GM19099 (cell line): ENCODE measurements at regions not wholly inside any gene's neighbourhood (a gene's known extent, or its start where the extent isn't known, plus 50 kb on each side); places are given as distances from the start of the nearest gene placed in this dataset.

Experiments
- POLR2A ChIP-seq: IDR thresholded peaks from 3 replicates; pipeline ENCODE4 v1.6.1; 2011; ENCODE audit warnings: low read depth; ENCODE audit not compliant: insufficient read length; ENCODE audit errors: extremely low read depth

GRCh38 chr10:90997670-90998069 lies 76.8 kb upstream of the ANKRD1 start:
- no peak for TF ChIP-seq POLR2A

GRCh38 chr10:90998733-90999511 lies 78.0 kb upstream of the ANKRD1 start:
- TF ChIP-seq POLR2A = no peak

DNA sequence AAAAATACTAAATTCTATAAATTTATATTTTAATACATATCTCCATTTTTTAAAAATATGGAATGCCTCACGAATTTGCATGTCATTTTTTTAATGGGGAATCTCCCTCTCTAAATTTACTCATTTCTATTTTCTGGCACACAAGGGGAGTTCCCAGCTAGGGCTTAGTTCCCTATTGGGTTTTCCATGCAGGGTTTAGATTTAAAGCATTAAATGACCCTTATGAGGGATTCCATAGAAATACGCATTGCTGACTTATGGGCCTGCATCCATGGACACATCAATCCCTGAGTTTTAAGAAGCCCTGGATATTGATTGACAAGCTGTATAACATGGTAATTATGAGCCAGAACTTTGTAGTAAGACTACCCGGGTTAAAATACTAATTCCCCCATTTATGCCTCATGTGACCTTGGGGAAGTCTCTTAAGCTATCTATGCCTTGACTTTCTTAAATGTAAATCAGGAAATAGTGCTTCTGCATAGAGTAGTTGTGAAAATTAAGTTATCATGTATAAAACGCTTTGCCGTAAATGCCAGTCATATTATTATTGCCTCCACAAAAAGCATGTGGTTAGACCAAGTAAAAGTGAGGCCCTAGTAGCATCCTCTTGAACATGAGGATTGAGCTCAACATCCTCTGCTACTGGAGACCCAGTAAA lies 78.8 kb upstream of the ANKRD1 start:
- TF ChIP-seq POLR2A = no peak

DNA sequence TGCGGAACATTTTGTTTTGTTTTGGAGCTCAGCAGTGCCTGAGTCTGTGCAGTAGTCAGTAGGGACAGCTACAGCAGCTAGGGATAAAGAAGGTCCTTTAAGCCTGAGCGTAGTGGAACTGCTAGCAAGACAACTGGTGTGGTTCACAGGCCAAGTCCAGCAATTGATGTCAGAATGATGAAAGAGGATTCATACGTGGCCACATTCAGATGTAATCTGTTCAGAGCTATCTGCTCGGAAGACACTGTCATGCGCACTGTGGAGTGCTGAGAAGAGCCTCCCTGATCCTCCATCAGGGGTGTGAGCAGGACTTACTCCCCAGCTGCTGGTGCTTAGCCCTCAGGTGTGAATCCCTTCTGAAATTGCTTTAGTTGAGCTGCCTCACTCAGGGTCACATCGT lies 79.6 kb upstream of the ANKRD1 start:
- TF ChIP-seq POLR2A = no peak

DNA sequence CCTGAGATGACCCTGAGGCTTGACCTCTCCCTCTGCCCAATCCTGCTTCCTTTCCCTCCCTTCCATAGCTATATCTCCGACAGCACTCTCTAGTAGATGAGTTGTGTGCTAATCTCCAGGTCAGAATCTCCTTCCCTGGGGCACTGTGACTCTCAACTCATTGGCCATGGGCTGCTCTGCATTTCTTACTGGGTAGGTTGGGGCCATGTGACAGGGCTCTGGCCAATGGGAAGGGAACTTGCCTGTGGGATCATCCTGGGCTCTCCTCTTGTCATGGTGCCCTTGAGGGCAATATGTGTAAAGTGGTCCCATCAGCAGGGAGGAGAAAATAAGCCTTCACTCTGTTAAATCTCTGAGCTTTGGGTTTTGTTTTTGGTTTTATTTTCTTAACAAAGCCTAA lies 80.1 kb upstream of the ANKRD1 start:
- no peak for TF ChIP-seq POLR2A

DNA sequence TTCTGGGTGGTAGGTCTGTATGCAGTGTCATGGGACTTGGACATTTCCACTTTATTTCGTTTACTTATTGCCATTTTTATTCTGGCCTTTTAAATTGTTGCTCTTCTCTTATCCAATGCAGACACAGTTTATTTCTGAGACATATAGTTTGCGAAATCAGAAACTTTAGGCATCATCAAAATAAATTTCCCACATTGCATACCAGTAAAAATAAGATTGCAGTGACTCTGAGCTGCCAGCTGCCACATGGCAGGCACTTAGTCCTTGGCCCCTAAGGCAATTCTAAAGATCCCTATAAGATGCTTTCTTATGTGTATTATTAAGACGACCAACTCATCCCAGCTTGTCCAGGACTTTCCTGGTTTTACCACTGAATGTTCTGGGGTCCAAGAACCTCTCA lies 81.8 kb upstream of the ANKRD1 start:
- TF ChIP-seq POLR2A = no peak

DNA sequence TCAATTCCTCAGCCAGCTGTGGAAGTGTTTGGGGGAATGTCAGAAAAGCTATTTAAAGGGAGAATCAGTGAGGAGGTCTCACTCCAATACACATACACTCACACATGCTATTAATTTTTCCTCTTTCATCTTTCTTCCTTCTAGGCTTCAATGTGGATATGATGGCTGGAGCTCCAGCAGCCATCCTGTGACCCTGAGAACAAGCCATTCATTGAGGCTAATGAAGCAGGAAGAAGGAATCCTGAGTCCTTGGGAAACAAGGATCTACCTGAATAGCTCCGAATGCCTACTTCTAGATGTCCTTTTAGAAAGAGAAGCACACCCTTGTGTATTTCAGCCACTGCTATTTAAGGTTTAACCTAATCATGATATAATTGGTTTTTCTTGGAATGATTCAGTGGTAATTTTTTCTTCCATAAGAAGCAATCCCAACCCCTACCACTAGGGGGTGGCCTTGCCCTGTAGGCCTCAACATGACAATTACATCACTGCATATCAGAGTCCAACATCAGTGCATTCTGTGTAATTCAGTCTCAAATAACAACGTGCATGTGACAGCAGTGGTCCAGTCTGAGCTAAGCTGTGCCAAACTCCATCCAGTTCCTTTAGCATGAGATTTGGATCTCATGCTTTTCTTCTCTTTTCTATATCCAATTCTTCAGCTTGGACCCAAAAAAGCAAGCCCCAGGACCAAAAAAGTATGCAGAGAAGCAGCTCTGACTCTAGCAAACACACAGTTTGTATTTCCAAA lies 85.3 kb upstream of the ANKRD1 start:
- TF ChIP-seq POLR2A = no peak

- TF ChIP-seq POLR2A = no peak
Observed at GRCh38 chr10:91006752-91007346, 86.0 kb upstream of the ANKRD1 start.

GRCh38 chr10:91007655-91008054 lies 86.8 kb upstream of the ANKRD1 start:
- no peak for TF ChIP-seq POLR2A

- no peak for TF ChIP-seq POLR2A
Observed at GRCh38 chr10:91009121-91009520, 88.2 kb upstream of the ANKRD1 start.

GRCh38 chr10:91010952-91011351 lies 90.1 kb upstream of the ANKRD1 start:
- TF ChIP-seq POLR2A = no peak

GRCh38 chr10:91012502-91012901 lies 91.6 kb upstream of the ANKRD1 start:
- TF ChIP-seq POLR2A = no peak

- TF ChIP-seq POLR2A = no peak
Observed at GRCh38 chr10:91013985-91014384, 93.1 kb upstream of the ANKRD1 start.

DNA sequence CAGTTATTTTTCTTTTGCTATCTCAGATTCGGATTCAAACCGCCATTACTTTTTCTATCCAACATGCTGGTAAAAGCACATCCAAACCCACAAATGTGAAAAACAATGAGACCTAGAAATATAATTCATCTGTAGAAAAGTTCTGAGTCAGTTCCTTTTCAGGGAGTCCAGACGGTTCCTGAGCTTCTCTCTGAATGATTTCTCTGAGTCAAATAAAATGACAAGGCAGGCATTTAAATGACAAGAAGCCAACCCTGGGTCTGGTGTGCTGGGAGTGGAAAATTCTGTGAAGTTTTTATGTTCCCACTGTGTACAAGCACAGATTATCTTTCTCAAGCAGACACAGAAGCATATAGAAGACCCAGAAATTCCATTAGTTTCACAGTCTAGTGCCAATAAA lies 96.3 kb upstream of the ANKRD1 start:
- no peak for TF ChIP-seq POLR2A

DNA sequence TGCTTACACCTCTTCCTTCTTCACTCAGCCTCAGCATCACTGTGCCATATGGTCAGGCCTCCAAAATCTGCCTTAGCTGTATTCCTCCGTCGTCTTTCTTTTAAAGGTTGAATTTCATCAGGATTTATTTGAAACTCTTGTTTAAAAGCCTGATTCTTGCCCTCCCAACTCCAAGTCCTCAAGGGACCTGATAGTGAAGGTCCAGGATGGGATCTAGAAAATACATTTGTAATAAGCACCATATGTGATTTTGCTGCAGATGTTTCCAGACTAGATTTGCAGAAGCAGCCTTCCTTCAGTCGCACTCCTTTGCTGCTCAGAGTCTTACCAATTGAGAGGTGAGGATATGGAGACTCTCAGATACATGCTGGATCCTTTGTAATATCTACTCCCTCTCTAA lies 101.0 kb upstream of the ANKRD1 start:
- no peak for TF ChIP-seq POLR2A
